Cerebellar nuclear complex (tissue), 1 donor: ENCODE measurements at regions not wholly inside any gene's neighbourhood (a gene's known extent, or its start where the extent isn't known, plus 50 kb on each side); places are given as distances from the start of the nearest gene placed in this dataset.
"Not testable (repeated sequence)": the region's sequence is repeated elsewhere in the genome, so short reads cannot be mapped to it uniquely, and the experiment has no call there.

ENCODE experiments used
- DNase-seq, 2 experiments: peaks; one replicate each; lab custom pipeline; 2025; lab: John Stamatoyannopoulos, UW

GRCh38 chr9:135173066-135173465, 85.6 kb downstream of the OLFM1 start:
- DNase-seq, result no peak

GRCh38 chr9:135174248-135174647, 86.8 kb downstream of the OLFM1 start:
- DNase-seq, result no peak

- DNase-seq, result no peak
These were observed 87.5 kb downstream of the OLFM1 start for GRCh38 chr9:135174981-135175380.

- DNase-seq, result no peak
These were observed 88.8 kb downstream of the OLFM1 start for GRCh38 chr9:135176284-135176683.

- DNase-seq, result not testable (repeated sequence)
These were observed 90.1 kb downstream of the OLFM1 start for GRCh38 chr9:135177562-135177961.

GRCh38 chr9:135178498-135178897, 91.0 kb downstream of the OLFM1 start:
- DNase-seq, result no peak

GRCh38 chr9:135179041-135179440, 91.6 kb downstream of the OLFM1 start:
- DNase-seq, result no peak

GRCh38 chr9:135179976-135180375, 92.5 kb downstream of the OLFM1 start:
- peak in 1 of 2 experiments; percentile 68 for DNase-seq

- DNase-seq, result no peak
These were observed 93.1 kb downstream of the OLFM1 start for GRCh38 chr9:135180586-135180985.

- no peak for DNase-seq
These were observed 93.9 kb downstream of the OLFM1 start for GRCh38 chr9:135181336-135181735.

GRCh38 chr9:135181841-135182240, 94.4 kb downstream of the OLFM1 start:
- not testable (repeated sequence) for DNase-seq

GRCh38 chr9:135183069-135183468, 95.6 kb downstream of the OLFM1 start:
- DNase-seq, result no peak

GRCh38 chr9:135183528-135184180, 96.2 kb downstream of the OLFM1 start:
- DNase-seq, result no peak

GRCh38 chr9:135184181-135185053, 96.9 kb downstream of the OLFM1 start:
- no peak for DNase-seq

- no peak for DNase-seq
These were observed 97.6 kb downstream of the OLFM1 start for GRCh38 chr9:135185060-135185459.

- no peak for DNase-seq
These were observed 99.0 kb downstream of the OLFM1 start for GRCh38 chr9:135186248-135187164.

- DNase-seq, result no peak
These were observed 99.9 kb downstream of the OLFM1 start for GRCh38 chr9:135187365-135187764.

GRCh38 chr9:135188681-135189151, 101.2 kb downstream of the OLFM1 start:
- no peak for DNase-seq

- no peak for DNase-seq
These were observed 102.0 kb downstream of the OLFM1 start for GRCh38 chr9:135189497-135189896.

GRCh38 chr9:135190789-135191577, 103.5 kb downstream of the OLFM1 start:
- DNase-seq, result no peak

GRCh38 chr9:135192686-135193085, 105.2 kb downstream of the OLFM1 start:
- DNase-seq, result no peak
